CD14-positive monocyte (primary cell): ENCODE measurements at regions not wholly inside any gene's neighbourhood (a gene's known extent, or its start where the extent isn't known, plus 50 kb on each side); places are given as distances from the start of the nearest gene placed in this dataset.
"Not testable (repeated sequence)": the region's sequence is repeated elsewhere in the genome, so short reads cannot be mapped to it uniquely, and the experiment has no call there.

ENCODE experiments used
- DNase-seq, 3 donors: peaks; one replicate each; pipeline ENCODE4 v3.0.0-alpha.2; 2011 to 2022
- H2AFZ ChIP-seq: 2 replicates; pipeline ENCODE4 v1.6.0; 2012; ENCODE audit warnings: mild to moderate bottlenecking, low read depth, low read length, inconsistent platforms; ENCODE audit not compliant: insufficient read depth, poor library complexity, severe bottlenecking
- H3K27ac ChIP-seq, 2 donors: 1 replicate in 1 of 2; 2 replicates in 1 of 2; pipeline ENCODE4 v1.5.1; 2012 to 2013; ENCODE audit warnings: low read length in 2 of 2, control low read depth in 1 of 2, inconsistent platforms in 1 of 2, low read depth in 1 of 2, mild to moderate bottlenecking in 1 of 2
- H3K27me3 ChIP-seq, 2 donors: one replicate each; pipeline versions ENCODE4 v1.6.0 to v1.6.1; 2011 to 2013; ENCODE audit warnings: low read length in 2 of 2; ENCODE audit not compliant: control insufficient read depth in 2 of 2, insufficient read depth in 2 of 2
- H3K36me3 ChIP-seq, 2 donors: replicated peaks in 1 of 2; 1 replicate in 1 of 2; 2 replicates in 1 of 2; pipeline versions ENCODE4 v1.5.1 to v1.6.1; 2012 to 2013; ENCODE audit warnings: low read length in 2 of 2, control low read depth in 1 of 2, inconsistent platforms in 1 of 2, mild to moderate bottlenecking in 1 of 2; ENCODE audit not compliant: insufficient read depth in 2 of 2, control insufficient read depth in 1 of 2
- H3K4me1 ChIP-seq, 2 donors: 1 replicate in 1 of 2; 2 replicates in 1 of 2; pipeline versions ENCODE4 v1.5.1 to v1.6.1; 2012 to 2013; ENCODE audit warnings: low read length in 2 of 2, control low read depth in 1 of 2, inconsistent platforms in 1 of 2, mild to moderate bottlenecking in 1 of 2, moderate library complexity in 1 of 2; ENCODE audit not compliant: insufficient read depth in 2 of 2, control insufficient read depth in 1 of 2
- H3K4me2 ChIP-seq: replicated peaks from 2 replicates; pipeline ENCODE3; 2012; ENCODE audit warnings: low read length, moderate library complexity, mild to moderate bottlenecking; ENCODE audit not compliant: poor library complexity, severe bottlenecking; ENCODE audit errors: extremely low read depth
- H3K4me3 ChIP-seq, 3 experiments: fragments of 200-600 bp in 1 of 3; sonication (generic) in 1 of 3; replicated peaks in 1 of 3; 1 replicate in 2 of 3; 2 replicates in 1 of 3; pipeline ENCODE4 v1.5.1; 2011 to 2013; ENCODE audit warnings: low read length in 3 of 3, mild to moderate bottlenecking in 3 of 3, control low read depth in 2 of 3, low read depth in 2 of 3, inconsistent platforms in 1 of 3, moderate library complexity in 1 of 3
- H3K79me2 ChIP-seq: 2 replicates; pipeline ENCODE4 v1.6.0; 2012; ENCODE audit warnings: mild to moderate bottlenecking, control low read depth, inconsistent platforms, low read length, moderate library complexity; ENCODE audit not compliant: insufficient read depth
- H3K9ac ChIP-seq: 2 replicates; pipeline ENCODE4 v1.6.0; 2017; ENCODE audit warnings: low read length, mild to moderate bottlenecking; ENCODE audit not compliant: insufficient read depth, poor library complexity, severe bottlenecking
- H3K9me3 ChIP-seq, 2 donors: replicated peaks in 1 of 2; 1 replicate in 1 of 2; 2 replicates in 1 of 2; pipeline versions ENCODE4 v1.5.1 to v1.6.1; 2012 to 2013; ENCODE audit warnings: low read length in 2 of 2, control low read depth in 1 of 2; ENCODE audit not compliant: control insufficient read depth in 1 of 2, insufficient read depth in 1 of 2
- H4K20me1 ChIP-seq: 2 replicates; pipeline ENCODE4 v1.6.0; 2012; ENCODE audit warnings: mild to moderate bottlenecking, low read length, control low read depth, moderate library complexity; ENCODE audit not compliant: insufficient read depth
- H3K27ac Mint-ChIP-seq, 7 donors: one replicate each; pipeline ENCODE4 v1.8.0; 2020; ENCODE audit warnings: mild to moderate bottlenecking in 7 of 7, mixed read lengths in 7 of 7, moderate library complexity in 6 of 7, inconsistent platforms in 2 of 7
- H3K27me3 Mint-ChIP-seq, 3 donors: one replicate each; pipeline ENCODE4 v1.8.0; 2021 to 2022; ENCODE audit warnings: low read depth in 3 of 3, mild to moderate bottlenecking in 3 of 3, mixed read lengths in 3 of 3, moderate library complexity in 3 of 3, inconsistent platforms in 1 of 3
- H3K36me3 Mint-ChIP-seq, 2 donors: one replicate each; pipeline ENCODE4 v1.8.0; 2020; ENCODE audit warnings: mixed read lengths in 2 of 2, inconsistent platforms in 1 of 2, mild to moderate bottlenecking in 1 of 2
- H3K4me1 Mint-ChIP-seq: one replicate; pipeline ENCODE4 v1.8.0; 2020; ENCODE audit warnings: mild to moderate bottlenecking, mixed read lengths
- H3K4me3 Mint-ChIP-seq, 2 donors: one replicate each; pipeline ENCODE4 v1.8.0; 2020; ENCODE audit warnings: mild to moderate bottlenecking in 2 of 2, mixed read lengths in 2 of 2, moderate library complexity in 1 of 2
- H3K9me3 Mint-ChIP-seq, 7 donors: one replicate each; pipeline ENCODE4 v1.8.0; 2020 to 2022; ENCODE audit warnings: mixed read lengths in 7 of 7, mild to moderate bottlenecking in 6 of 7, moderate library complexity in 6 of 7, inconsistent platforms in 2 of 7
- CTCF ChIP-seq: fragments of 200-600 bp; IDR thresholded peaks from one replicate; pipeline ENCODE4 v1.8.0; 2022; ENCODE audit warnings: antibody characterized with exemption, mild to moderate bottlenecking
- WGBS: methylation state at CpG from one replicate; pipeline ENCODE4 v1.1.5; 2013; ENCODE audit warnings: missing lambda C conversion rate; ENCODE audit not compliant: insufficient coverage; 5-methylcytosine and 5-hydroxymethylcytosine counted together
- intact Hi-C, 2 donors: fragments of 100-400 bp; cut with micrococcal nuclease; formaldehyde crosslinking; loops; one replicate each; pipeline versions ENCODE4 v1.15.0 to v1.15.1; 2023

GRCh38 chr21:38639571-38640354 is 141.5 kb upstream of the ERG start:
- no peak for TF ChIP-seq CTCF
- Mint-ChIP-seq H3K4me3 (peak overlapping the region; percentile 69 to 78), H3K9me3 (peaks cover 6 to 17% (median 11%) of the 10 kb centered on the region in 7 donors), H3K27ac (peak overlapping the region; percentile 53 to 90 (median 78)), H3K36me3 (no peaks in the 10 kb centered on the region), H3K27me3 (no peaks in the 10 kb centered on the region), H3K4me1 (peaks cover 22% of the 10 kb centered on the region)
- Histone ChIP-seq H3K36me3 (no peaks in the 10 kb centered on the region), H3K4me2 (peak overlapping the region; percentile 62), H3K79me2 (no peaks in the 10 kb centered on the region), H3K27ac (peak overlapping the region; percentile 49 to 87), H3K9ac (peak overlapping the region; percentile 51), H3K4me1 (peaks cover 6 to 17% of the 10 kb centered on the region in 2 donors), H3K9me3 (peaks cover 9 to 15% of the 10 kb centered on the region in 2 donors), H3K27me3 (no peaks in the 10 kb centered on the region), H2AFZ (peak overlapping the region; percentile 83), H4K20me1 (no peaks in the 10 kb centered on the region), H3K4me3 (peak overlapping the region; percentile 11 to 67 (median 60))
- intact Hi-C loops = no loop called here
- WGBS = no CpG with 5 or more reads among the region's 4 CpGs
- peak; percentile 24 to 34 (median 32) for DNase-seq

- H2AFZ ChIP-seq, H3K4me2 ChIP-seq, H3K4me3 Mint-ChIP-seq, H3K27me3 ChIP-seq, H3K79me2 ChIP-seq, H3K36me3 Mint-ChIP-seq, H3K9ac ChIP-seq, H3K36me3 ChIP-seq, H3K27me3 Mint-ChIP-seq, H3K4me3 ChIP-seq, intact Hi-C loops, H4K20me1 ChIP-seq: not testable (repeated sequence)
- Histone ChIP-seq H3K4me1 (peaks cover 6 to 17% of the 10 kb centered on the region in 2 donors), H3K9me3 (peaks cover 9 to 15% of the 10 kb centered on the region in 2 donors), H3K27ac (peak overlapping the region in 1 of 2 donors; percentile 87)
- Mint-ChIP-seq H3K9me3 (peaks cover 3 to 13% (median 7%) of the 10 kb centered on the region in 7 donors), H3K4me1 (peaks cover 22% of the 10 kb centered on the region), H3K27ac (peak overlapping the region in 1 of 7 donors; percentile 36)
- WGBS = 100% methylated on average over 2 of the region's 5 CpGs
- DNase-seq = peak in 1 of 3 donors; percentile 23
Observed at GRCh38 chr21:38640355-38640742, 142.1 kb upstream of the ERG start.
